NOMO-1 treated with DMSO at 0.1 percent for 48 hours (cell line): ENCODE measurements at regions not wholly inside any gene's neighbourhood (a gene's known extent, or its start where the extent isn't known, plus 50 kb on each side); places are given as distances from the start of the nearest gene placed in this dataset.
A peak's percentile ranks its signal among the peaks of the same experiment; 100 is the strongest.

Source experiments
- DNase-seq: peaks from one replicate; lab custom pipeline; 2025; ENCODE audit not compliant: unreplicated experiment; lab: John Stamatoyannopoulos, UW

DNA sequence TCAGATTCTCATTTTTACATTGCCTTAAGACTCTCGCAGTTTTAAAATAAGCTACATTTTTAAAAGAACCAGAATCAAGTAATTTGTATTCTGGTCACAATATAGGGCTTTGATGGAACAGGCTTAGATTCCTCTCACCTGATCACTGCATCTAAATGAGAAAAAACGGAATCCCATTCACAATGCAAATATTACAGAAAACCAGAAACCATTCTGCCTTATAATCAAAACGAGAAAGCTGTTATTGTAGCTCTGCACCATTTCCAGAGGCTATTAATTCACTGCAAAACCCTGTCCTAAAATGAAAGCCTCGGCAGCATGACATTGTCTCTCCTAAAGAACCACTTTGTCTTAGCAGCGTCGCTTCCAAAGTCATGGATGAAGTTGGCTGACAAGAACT, 116.1 kb upstream of the ZNF366 start:
- DNase-seq: no peak

GRCh38 chr5:72622170-72622760, 115.1 kb upstream of the ZNF366 start:
- DNase-seq: no peak

- DNase-seq: no peak
These were observed 114.4 kb upstream of the ZNF366 start for GRCh38 chr5:72621576-72621975.

- DNase-seq: no peak
These were observed 112.5 kb upstream of the ZNF366 start for GRCh38 chr5:72619677-72620076.

- DNase-seq: no peak
These were observed 112.0 kb upstream of the ZNF366 start for GRCh38 chr5:72619251-72619650.

DNA sequence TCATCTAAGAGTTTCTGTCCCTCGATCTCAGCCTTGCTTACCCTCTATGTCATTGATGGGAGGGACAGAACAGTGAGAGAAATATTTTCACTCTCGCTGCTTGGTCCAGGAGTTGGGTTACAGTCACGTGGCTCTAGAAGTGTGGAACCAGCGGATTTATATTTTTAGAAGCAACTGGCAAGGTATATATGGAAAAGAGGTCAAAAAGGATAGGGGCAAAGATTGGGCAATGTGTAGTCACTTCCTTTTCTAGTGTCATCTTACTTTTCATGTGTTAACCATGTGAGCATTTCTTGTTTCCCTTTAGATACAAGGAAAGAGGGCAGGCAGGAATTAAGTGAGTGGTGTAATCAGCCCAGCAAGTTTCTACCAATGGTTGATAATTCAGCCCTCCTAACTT, 111.5 kb upstream of the ZNF366 start:
- peak; percentile 79 for DNase-seq

DNA sequence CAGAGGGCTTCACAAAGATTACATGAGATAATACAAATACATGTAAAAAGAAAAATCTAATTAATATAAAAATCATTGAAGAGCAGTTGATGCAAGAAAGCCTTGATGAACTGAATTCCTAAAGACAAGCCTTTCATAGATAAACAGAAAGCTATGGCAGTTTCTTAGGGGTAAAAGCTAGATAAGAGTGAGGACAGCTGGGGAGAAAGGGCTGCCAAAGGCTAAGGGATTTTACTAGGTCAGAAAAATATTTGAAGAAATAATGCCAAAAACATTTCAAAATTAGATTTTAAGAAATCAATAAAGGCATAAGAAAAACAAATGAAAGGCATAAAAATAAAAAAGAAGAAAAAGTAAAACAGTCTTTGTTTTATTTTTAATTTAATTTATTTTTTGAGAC, 107.9 kb upstream of the ZNF366 start:
- DNase-seq: no peak

GRCh38 chr5:72613515-72613914, 106.3 kb upstream of the ZNF366 start:
- no peak for DNase-seq

DNA sequence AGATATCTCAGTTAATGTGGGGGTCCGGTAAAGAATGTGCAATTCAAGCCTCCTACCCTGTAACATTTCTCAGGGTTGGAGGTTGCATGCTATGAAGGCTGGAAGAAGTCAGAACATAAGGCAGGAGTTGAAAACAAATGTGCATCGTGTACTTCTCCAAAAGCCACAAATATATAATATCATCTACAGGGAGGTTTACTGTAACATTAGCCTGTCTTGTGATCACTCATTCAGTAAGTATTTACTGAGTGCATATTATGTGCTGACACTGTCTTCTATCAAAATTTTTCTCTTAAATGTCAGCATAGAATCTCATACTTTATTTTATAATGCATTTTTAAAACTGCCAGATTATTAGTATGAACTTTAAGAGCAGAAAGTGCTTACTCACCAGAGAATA, 105.6 kb upstream of the ZNF366 start:
- no peak for DNase-seq

- DNase-seq: peak; percentile 65
These were observed 104.0 kb upstream of the ZNF366 start for GRCh38 chr5:72611118-72611730.

GRCh38 chr5:72608926-72609325, 101.7 kb upstream of the ZNF366 start:
- DNase-seq: no peak

DNA sequence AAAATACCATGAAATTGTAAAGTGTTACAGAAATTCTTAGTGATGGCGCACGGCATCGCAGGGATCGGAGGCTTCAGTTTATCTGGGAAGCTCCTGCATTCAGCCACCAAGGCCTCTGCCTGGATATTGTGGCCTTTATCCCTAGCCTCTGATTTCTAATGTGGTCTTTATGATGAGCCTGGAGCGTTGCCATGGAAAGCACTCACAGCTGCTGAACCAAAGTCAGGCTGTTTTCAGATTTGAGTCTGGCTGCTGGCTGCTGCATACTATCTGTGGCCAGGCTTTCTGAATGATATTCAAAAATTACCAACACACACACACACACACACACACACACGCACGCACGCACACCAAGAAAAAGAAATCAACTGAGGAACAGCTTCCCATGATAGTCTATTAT, 101.1 kb upstream of the ZNF366 start:
- DNase-seq: no peak

DNA sequence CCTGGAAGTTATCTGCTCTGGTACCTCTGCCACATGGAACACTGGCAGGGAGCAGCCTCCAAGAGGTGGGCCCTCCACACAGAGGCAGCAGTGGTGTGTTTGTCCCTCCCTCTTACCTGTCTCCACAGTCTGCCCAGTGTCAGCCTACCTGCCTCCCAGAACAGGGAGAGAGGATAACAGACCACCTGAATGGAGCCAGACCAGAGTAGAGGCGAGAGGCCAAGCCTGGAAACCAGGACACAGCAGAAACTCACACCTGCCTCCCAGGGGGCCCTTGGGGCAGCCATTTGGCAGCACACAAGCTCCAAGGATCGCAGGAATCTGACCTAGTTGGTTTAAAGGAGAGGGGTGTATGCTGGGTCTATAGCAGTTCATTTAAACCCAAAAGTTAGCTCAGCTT, 100.2 kb upstream of the ZNF366 start:
- DNase-seq: no peak

- DNase-seq: no peak
These were observed 99.3 kb upstream of the ZNF366 start for GRCh38 chr5:72606525-72606924.

DNA sequence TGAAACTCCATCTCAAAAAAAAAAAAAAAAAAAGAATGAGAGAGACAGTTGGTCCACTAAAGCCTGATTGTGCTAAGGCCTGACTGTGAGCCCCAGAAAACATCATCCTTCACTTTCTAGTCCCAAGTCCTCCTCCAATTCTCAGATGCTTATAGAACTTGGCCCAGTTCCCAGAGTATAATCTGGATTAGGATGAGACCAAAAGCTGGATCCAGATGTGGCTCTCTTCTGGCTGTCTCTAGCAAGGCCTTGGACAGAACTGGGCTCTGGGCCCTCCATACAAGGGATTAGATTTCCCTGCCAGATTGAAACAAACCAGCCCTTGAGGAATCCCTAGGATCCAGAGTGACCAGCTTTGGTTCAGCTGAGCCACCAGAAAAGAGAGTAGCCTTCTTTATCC, 98.4 kb upstream of the ZNF366 start:
- no peak for DNase-seq

DNA sequence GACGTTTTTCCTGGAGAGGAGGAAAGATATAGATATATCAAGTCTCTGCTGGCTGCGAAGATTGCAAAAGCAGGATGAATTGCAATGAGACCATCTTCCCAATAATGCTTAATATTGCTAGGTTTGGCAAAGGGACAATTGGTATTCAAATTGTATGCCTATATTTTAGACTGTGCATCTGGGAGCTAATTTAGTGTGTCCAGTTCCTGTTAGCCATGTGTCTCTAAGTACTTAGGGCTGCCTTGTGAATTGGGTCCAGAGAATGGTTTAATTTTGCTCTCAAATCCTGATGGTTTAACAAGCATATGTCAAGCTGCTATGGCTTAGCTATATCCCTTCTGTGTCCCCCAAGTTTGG, 97.6 kb upstream of the ZNF366 start:
- no peak for DNase-seq

- no peak for DNase-seq
These were observed 97.0 kb upstream of the ZNF366 start for GRCh38 chr5:72604111-72604797.

- no peak for DNase-seq
These were observed 95.8 kb upstream of the ZNF366 start for GRCh38 chr5:72602696-72603685.

DNA sequence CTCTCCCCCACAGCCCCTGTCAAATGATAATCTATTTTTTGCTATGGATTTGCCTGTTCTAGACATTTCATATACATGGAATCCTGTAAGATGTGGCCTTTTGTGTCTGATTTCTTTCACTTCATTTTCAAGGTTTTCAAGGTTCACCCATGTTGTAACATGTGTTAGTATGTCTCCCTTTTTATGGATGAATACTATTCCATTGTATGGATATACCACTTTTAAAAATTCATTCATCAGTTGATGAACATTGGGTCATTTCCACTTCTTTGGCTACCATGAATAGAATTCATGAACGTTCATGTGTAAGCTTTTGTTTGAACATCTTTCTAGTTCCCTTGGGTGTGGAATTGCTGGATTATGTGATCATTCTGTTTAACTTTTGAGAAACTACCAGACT, 94.7 kb upstream of the ZNF366 start:
- DNase-seq: no peak

GRCh38 chr5:72600391-72600981, 93.3 kb upstream of the ZNF366 start:
- DNase-seq: peak; percentile 51
